CD8-positive, alpha-beta memory T cell (primary cell): ENCODE measurements at regions not wholly inside any gene's neighbourhood (a gene's known extent, or its start where the extent isn't known, plus 50 kb on each side); places are given as distances from the start of the nearest gene placed in this dataset.

Experiments used
- CTCF ChIA-PET: fragments of 350-600 bp; sonication (Branson Sonifier 250); formaldehyde crosslinking; loops from one replicate; lab custom pipeline; 2021; ENCODE audit warnings: antibody characterized with exemption; lab: Charles Lee
- POLR2A ChIA-PET: fragments of 350-600 bp; sonication (Branson Sonifier 250); formaldehyde crosslinking; loops from one replicate; lab custom pipeline; 2021; ENCODE audit warnings: antibody characterized with exemption; lab: Charles Lee
- DNase-seq, 5 donors: peaks; one replicate each; pipeline versions ENCODE4 v3.0.0 to v3.0.0-alpha.2; 2020 to 2022; ENCODE audit warnings: mixed read lengths in 1 of 5
- H3K27ac ChIP-seq: one replicate; pipeline ENCODE4 v1.7.0; 2013; ENCODE audit warnings: low read depth, mild to moderate bottlenecking, low read length, moderate library complexity
- H3K27me3 ChIP-seq: 2 replicates; pipeline ENCODE4 v1.7.0; 2013; ENCODE audit warnings: low read length, mild to moderate bottlenecking; ENCODE audit not compliant: insufficient read depth, poor library complexity, severe bottlenecking
- H3K36me3 ChIP-seq: 2 replicates; pipeline ENCODE4 v1.7.0; 2013; ENCODE audit warnings: mild to moderate bottlenecking, low read length, moderate library complexity; ENCODE audit not compliant: insufficient read depth
- H3K4me1 ChIP-seq: 2 replicates; pipeline ENCODE4 v1.7.0; 2013; ENCODE audit warnings: mild to moderate bottlenecking, low read length, moderate library complexity; ENCODE audit not compliant: insufficient read depth
- H3K4me3 ChIP-seq: 2 replicates; pipeline ENCODE4 v1.7.0; 2013; ENCODE audit warnings: mild to moderate bottlenecking, low read length
- H3K9me3 ChIP-seq: 2 replicates; pipeline ENCODE4 v1.7.0; 2013; ENCODE audit warnings: mild to moderate bottlenecking, low read length
- H3K27ac Mint-ChIP-seq, 8 donors: one replicate each; pipeline ENCODE4 v1.8.0; 2020 to 2021; ENCODE audit warnings: mixed read lengths in 8 of 8, mild to moderate bottlenecking in 6 of 8, inconsistent platforms in 3 of 8, moderate library complexity in 3 of 8
- H3K27me3 Mint-ChIP-seq, 2 donors: one replicate each; pipeline ENCODE4 v1.8.0; 2020 to 2021; ENCODE audit warnings: mixed read lengths in 2 of 2, mild to moderate bottlenecking in 1 of 2, moderate library complexity in 1 of 2
- H3K36me3 Mint-ChIP-seq, 3 donors: one replicate each; pipeline ENCODE4 v1.8.0; 2020 to 2021; ENCODE audit warnings: mixed read lengths in 3 of 3, inconsistent platforms in 1 of 3, mild to moderate bottlenecking in 1 of 3
- H3K4me1 Mint-ChIP-seq, 3 donors: one replicate each; pipeline ENCODE4 v1.8.0; 2020 to 2021; ENCODE audit warnings: mixed read lengths in 3 of 3, inconsistent platforms in 1 of 3, mild to moderate bottlenecking in 1 of 3
- H3K4me3 Mint-ChIP-seq, 7 donors: one replicate each; pipeline ENCODE4 v1.8.0; 2020 to 2021; ENCODE audit warnings: mixed read lengths in 7 of 7, mild to moderate bottlenecking in 6 of 7, moderate library complexity in 4 of 7, inconsistent platforms in 2 of 7
- H3K9me3 Mint-ChIP-seq, 5 donors: one replicate each; pipeline ENCODE4 v1.8.0; 2020 to 2022; ENCODE audit warnings: mixed read lengths in 5 of 5, mild to moderate bottlenecking in 3 of 5, moderate library complexity in 2 of 5, inconsistent platforms in 1 of 5

GRCh38 chr11:42012271-42012670 is 552.8 kb upstream of the LRRC4C start:
- Mint-ChIP-seq H3K27me3 (no peaks in the 10 kb centered on the region), H3K9me3 (peaks cover 2 to 24% (median 19%) of the 10 kb centered on the region in 5 donors), H3K36me3 (peaks cover 0 to under 1% (median 0%) of the 10 kb centered on the region in 3 donors), H3K27ac (no peak overlapping the region), H3K4me1 (no peaks in the 10 kb centered on the region), H3K4me3 (no peak overlapping the region)
- ChIA-PET CTCF (no interaction called here), POLR2A (no interaction called here)
- Histone ChIP-seq H3K9me3 (peaks cover 3% of the 10 kb centered on the region), H3K27ac (no peak overlapping the region), H3K4me3 (no peak overlapping the region), H3K27me3 (no peaks in the 10 kb centered on the region), H3K4me1 (no peaks in the 10 kb centered on the region), H3K36me3 (no peaks in the 10 kb centered on the region)
- DNase-seq: no peak

- Mint-ChIP-seq H3K27me3 (no peaks in the 10 kb centered on the region), H3K9me3 (peaks cover 2 to 21% (median 20%) of the 10 kb centered on the region in 5 donors), H3K36me3 (no peaks in the 10 kb centered on the region), H3K4me1 (no peaks in the 10 kb centered on the region), H3K4me3 (no peak overlapping the region), H3K27ac (no peak overlapping the region)
- H3K4me3 ChIP-seq: no peak overlapping the region
- no peaks in the 10 kb centered on the region for H3K27me3 ChIP-seq
- DNase-seq: no peak
- POLR2A ChIA-PET: no interaction called here
- no peaks in the 10 kb centered on the region for H3K4me1 ChIP-seq
- no peak overlapping the region for H3K27ac ChIP-seq
- H3K9me3 ChIP-seq: peaks cover 3% of the 10 kb centered on the region
- no peaks in the 10 kb centered on the region for H3K36me3 ChIP-seq
- CTCF ChIA-PET: no interaction called here
Measured at GRCh38 chr11:42013656-42014201, 554.3 kb upstream of the LRRC4C start.

GRCh38 chr11:42021911-42022310 is 562.5 kb upstream of the LRRC4C start:
- H3K27me3 Mint-ChIP-seq: no peaks in the 10 kb centered on the region
- no peak overlapping the region for H3K27ac ChIP-seq
- no peaks in the 10 kb centered on the region for H3K9me3 ChIP-seq
- H3K36me3 ChIP-seq: no peaks in the 10 kb centered on the region
- ChIA-PET CTCF (no interaction called here), POLR2A (no interaction called here)
- H3K4me3 Mint-ChIP-seq: no peak overlapping the region
- no peaks in the 10 kb centered on the region for H3K4me1 Mint-ChIP-seq
- no peak overlapping the region for H3K27ac Mint-ChIP-seq
- no peaks in the 10 kb centered on the region for H3K27me3 ChIP-seq
- H3K36me3 Mint-ChIP-seq: no peaks in the 10 kb centered on the region
- H3K4me3 ChIP-seq: no peak overlapping the region
- DNase-seq: no peak
- H3K4me1 ChIP-seq: no peaks in the 10 kb centered on the region
- peaks cover 3 to 29% (median 18%) of the 10 kb centered on the region in 5 donors for H3K9me3 Mint-ChIP-seq

GRCh38 chr11:42023267-42023666 is 563.8 kb upstream of the LRRC4C start:
- Mint-ChIP-seq H3K27me3 (no peaks in the 10 kb centered on the region), H3K36me3 (no peaks in the 10 kb centered on the region)

GRCh38 chr11:42025121-42025803 is 565.8 kb upstream of the LRRC4C start:
- Histone ChIP-seq H3K9me3 (no peaks in the 10 kb centered on the region), H3K4me1 (no peaks in the 10 kb centered on the region), H3K27ac (no peak overlapping the region), H3K4me3 (no peak overlapping the region), H3K36me3 (no peaks in the 10 kb centered on the region), H3K27me3 (no peaks in the 10 kb centered on the region)
- H3K9me3 Mint-ChIP-seq: peaks cover 3 to 33% (median 12%) of the 10 kb centered on the region in 5 donors
- no peak overlapping the region for H3K4me3 Mint-ChIP-seq
- no peaks in the 10 kb centered on the region for H3K36me3 Mint-ChIP-seq
- DNase-seq: no peak
- peak overlapping the region in 1 of 8 donors; percentile 49 for H3K27ac Mint-ChIP-seq
- ChIA-PET POLR2A (no interaction called here), CTCF (no interaction called here)
- H3K4me1 Mint-ChIP-seq: no peaks in the 10 kb centered on the region
- H3K27me3 Mint-ChIP-seq: no peaks in the 10 kb centered on the region

More at GRCh38 chr11:42023267-42023666, 563.8 kb upstream of the LRRC4C start:
- no peaks in the 10 kb centered on the region for H3K27me3 ChIP-seq
- no peak for DNase-seq
- Mint-ChIP-seq H3K27ac (no peak overlapping the region), H3K9me3 (peaks cover 3 to 36% (median 13%) of the 10 kb centered on the region in 5 donors), H3K4me3 (no peak overlapping the region), H3K4me1 (no peaks in the 10 kb centered on the region)
- H3K36me3 ChIP-seq: no peaks in the 10 kb centered on the region
- H3K27ac ChIP-seq: no peak overlapping the region
- POLR2A ChIA-PET: no interaction called here
- H3K9me3 ChIP-seq: no peaks in the 10 kb centered on the region
- CTCF ChIA-PET: no interaction called here
- H3K4me1 ChIP-seq: no peaks in the 10 kb centered on the region
- H3K4me3 ChIP-seq: no peak overlapping the region

GRCh38 chr11:42034826-42035225 is 575.4 kb upstream of the LRRC4C start:
- ChIA-PET POLR2A (no interaction called here), CTCF (no interaction called here)
- H3K27ac ChIP-seq: no peak overlapping the region
- peaks cover 1 to 17% (median 8%) of the 10 kb centered on the region in 5 donors for H3K9me3 Mint-ChIP-seq
- no peaks in the 10 kb centered on the region for H3K9me3 ChIP-seq
- H3K4me3 ChIP-seq: no peak overlapping the region
- no peaks in the 10 kb centered on the region for H3K4me1 ChIP-seq
- no peaks in the 10 kb centered on the region for H3K4me1 Mint-ChIP-seq
- no peak overlapping the region for H3K4me3 Mint-ChIP-seq
- no peaks in the 10 kb centered on the region for H3K27me3 ChIP-seq
- no peaks in the 10 kb centered on the region for H3K27me3 Mint-ChIP-seq
- no peak overlapping the region for H3K27ac Mint-ChIP-seq
- H3K36me3 Mint-ChIP-seq: no peaks in the 10 kb centered on the region
- no peak for DNase-seq
- no peaks in the 10 kb centered on the region for H3K36me3 ChIP-seq

- Histone ChIP-seq H3K36me3 (no peaks in the 10 kb centered on the region), H3K27me3 (no peaks in the 10 kb centered on the region), H3K27ac (no peak overlapping the region), H3K4me3 (no peak overlapping the region), H3K9me3 (no peaks in the 10 kb centered on the region), H3K4me1 (no peaks in the 10 kb centered on the region)
- DNase-seq: no peak
- Mint-ChIP-seq H3K4me3 (no peak overlapping the region), H3K27ac (no peak overlapping the region), H3K36me3 (no peaks in the 10 kb centered on the region), H3K4me1 (no peaks in the 10 kb centered on the region), H3K9me3 (peaks cover 1 to 19% (median 8%) of the 10 kb centered on the region in 5 donors), H3K27me3 (no peaks in the 10 kb centered on the region)
- ChIA-PET POLR2A (no interaction called here), CTCF (no interaction called here)
Measured at GRCh38 chr11:42036201-42036600, 576.7 kb upstream of the LRRC4C start.

- Histone ChIP-seq H3K27me3 (no peaks in the 10 kb centered on the region), H3K4me3 (no peak overlapping the region), H3K27ac (no peak overlapping the region), H3K36me3 (no peaks in the 10 kb centered on the region), H3K9me3 (no peaks in the 10 kb centered on the region), H3K4me1 (no peaks in the 10 kb centered on the region)
- no peaks in the 10 kb centered on the region for H3K36me3 Mint-ChIP-seq
- no peak for DNase-seq
- no peak overlapping the region for H3K4me3 Mint-ChIP-seq
- no peak overlapping the region for H3K27ac Mint-ChIP-seq
- H3K27me3 Mint-ChIP-seq: no peaks in the 10 kb centered on the region
- H3K4me1 Mint-ChIP-seq: no peaks in the 10 kb centered on the region
- ChIA-PET POLR2A (no interaction called here), CTCF (no interaction called here)
- peaks cover 6 to 30% (median 14%) of the 10 kb centered on the region in 5 donors for H3K9me3 Mint-ChIP-seq
Measured at GRCh38 chr11:42043312-42043711, 583.9 kb upstream of the LRRC4C start.
